Body of pancreas (tissue), 4 donors: ENCODE measurements at regions not wholly inside any gene's neighbourhood (a gene's known extent, or its start where the extent isn't known, plus 50 kb on each side); places are given as distances from the start of the nearest gene placed in this dataset.
A peak's percentile ranks its signal among the peaks of the same experiment; 100 is the strongest.

Experiments used
- ATAC-seq: fragments of 150-250 bp; one replicate; pipeline ENCODE4 v1.9.1; 2016
- DNase-seq, 4 donors: peaks; one replicate each; pipeline ENCODE4 v3.0.0-alpha.2; 2019
- H3K27ac ChIP-seq, 4 donors: fragments of 200-600 bp; sonication (generic); 1 replicate in 3 of 4; 2 replicates in 1 of 4; pipeline versions ENCODE4 v1.5.1 to v1.6.1; 2016 to 2019; ENCODE audit warnings: mild to moderate bottlenecking in 1 of 4, mixed read lengths in 1 of 4, moderate library complexity in 1 of 4
- H3K27me3 ChIP-seq, 2 donors: fragments of 200-600 bp; sonication (generic); one replicate each; pipeline ENCODE4 v1.6.0; 2016; ENCODE audit warnings: mild to moderate bottlenecking in 1 of 2
- H3K36me3 ChIP-seq, 2 donors: fragments of 200-600 bp; sonication (generic); replicated peaks in 1 of 2; 2 replicates each; pipeline ENCODE4 v1.5.1; 2016; ENCODE audit warnings: low read depth in 2 of 2; ENCODE audit not compliant: insufficient read depth in 1 of 2
- H3K4me1 ChIP-seq: fragments of 200-600 bp; sonication (generic); one replicate; pipeline ENCODE4 v1.6.0; 2016
- H3K4me3 ChIP-seq, 2 donors: fragments of 200-600 bp; sonication (generic); 1 replicate in 1 of 2; 2 replicates in 1 of 2; pipeline ENCODE4 v1.5.1; 2016 to 2019
- H3K9me3 ChIP-seq, 3 donors: fragments of 200-600 bp; sonication (generic); 1 replicate in 2 of 3; 2 replicates in 1 of 3; pipeline ENCODE4 v1.5.1; 2016
- CTCF ChIP-seq, 7 experiments: fragments of 450-650 bp in 4 of 7; fragments of 200-600 bp in 3 of 7; sonication (generic) in 3 of 7; IDR thresholded peaks; one replicate each; pipeline ENCODE4 v1.5.1; 2016 to 2019; ENCODE audit warnings: antibody characterized with exemption in 7 of 7
- POLR2A ChIP-seq, 3 donors: fragments of 450-650 bp; IDR thresholded peaks; one replicate each; pipeline ENCODE4 v1.6.1; 2016; ENCODE audit warnings: antibody characterized with exemption in 3 of 3, mild to moderate bottlenecking in 2 of 3
- WGBS, 2 donors: methylation state at CpG; one replicate each; pipeline ENCODE4 v1.1.5; 2017; 5-methylcytosine and 5-hydroxymethylcytosine counted together
- intact Hi-C: fragments of 100-400 bp; cut with DNase I; formaldehyde crosslinking; loops from one replicate; pipeline ENCODE4 v1.15.1; 2023

- TF ChIP-seq POLR2A (IDR thresholded peaks at IDR 0.05) (no peak), CTCF (IDR thresholded peaks at IDR 0.05) (no peak)
- Histone ChIP-seq H3K4me1 (no peaks in the 10 kb centered on the region), H3K4me3 (no peak overlapping the region), H3K36me3 (no peaks in the 10 kb centered on the region), H3K27ac (no peak overlapping the region), H3K27me3 (no peaks in the 10 kb centered on the region), H3K9me3 (no peaks in the 10 kb centered on the region)
- no peak for ATAC-seq
- intact Hi-C loops, result no loop called here
- DNase-seq, result no peak
- 15 to 42% methylated on average over 1 of the region's 1 CpG for WGBS, 2 donors
These were observed 190.5 kb downstream of the LURAP1L start for GRCh38 chr9:12965303-12965702.

DNA sequence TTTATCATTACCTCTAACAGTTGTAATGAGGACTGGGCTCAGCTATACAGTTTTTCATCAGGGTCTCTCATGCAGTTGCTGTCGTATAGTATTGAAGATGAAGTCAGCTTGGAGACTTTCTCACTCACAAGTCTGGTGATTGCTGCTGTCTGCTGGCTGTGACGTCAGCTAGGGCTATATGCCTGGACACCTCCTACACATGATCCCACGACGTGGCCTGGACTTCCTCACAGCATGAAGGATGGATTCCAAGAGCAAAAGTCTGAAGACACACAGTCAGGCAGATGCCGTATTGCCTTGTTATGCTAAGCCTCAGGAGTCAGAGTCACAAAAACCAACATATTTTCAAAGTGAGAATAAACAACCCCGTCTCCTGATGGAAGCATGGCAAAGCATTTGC lies 193.3 kb downstream of the LURAP1L start:
- intact Hi-C loops, result no loop called here
- Histone ChIP-seq H3K4me3 (no peak overlapping the region), H3K9me3 (no peaks in the 10 kb centered on the region), H3K36me3 (no peaks in the 10 kb centered on the region), H3K27me3 (no peaks in the 10 kb centered on the region), H3K4me1 (peaks cover 6% of the 10 kb centered on the region), H3K27ac (no peak overlapping the region)
- TF ChIP-seq CTCF (IDR thresholded peaks at IDR 0.05), result no peak
- TF ChIP-seq POLR2A (IDR thresholded peaks at IDR 0.05), result no peak
- 67 to 81% methylated on average over 6 of the region's 6 CpGs for WGBS, 2 donors
- no peak for DNase-seq
- ATAC-seq, result no peak

DNA sequence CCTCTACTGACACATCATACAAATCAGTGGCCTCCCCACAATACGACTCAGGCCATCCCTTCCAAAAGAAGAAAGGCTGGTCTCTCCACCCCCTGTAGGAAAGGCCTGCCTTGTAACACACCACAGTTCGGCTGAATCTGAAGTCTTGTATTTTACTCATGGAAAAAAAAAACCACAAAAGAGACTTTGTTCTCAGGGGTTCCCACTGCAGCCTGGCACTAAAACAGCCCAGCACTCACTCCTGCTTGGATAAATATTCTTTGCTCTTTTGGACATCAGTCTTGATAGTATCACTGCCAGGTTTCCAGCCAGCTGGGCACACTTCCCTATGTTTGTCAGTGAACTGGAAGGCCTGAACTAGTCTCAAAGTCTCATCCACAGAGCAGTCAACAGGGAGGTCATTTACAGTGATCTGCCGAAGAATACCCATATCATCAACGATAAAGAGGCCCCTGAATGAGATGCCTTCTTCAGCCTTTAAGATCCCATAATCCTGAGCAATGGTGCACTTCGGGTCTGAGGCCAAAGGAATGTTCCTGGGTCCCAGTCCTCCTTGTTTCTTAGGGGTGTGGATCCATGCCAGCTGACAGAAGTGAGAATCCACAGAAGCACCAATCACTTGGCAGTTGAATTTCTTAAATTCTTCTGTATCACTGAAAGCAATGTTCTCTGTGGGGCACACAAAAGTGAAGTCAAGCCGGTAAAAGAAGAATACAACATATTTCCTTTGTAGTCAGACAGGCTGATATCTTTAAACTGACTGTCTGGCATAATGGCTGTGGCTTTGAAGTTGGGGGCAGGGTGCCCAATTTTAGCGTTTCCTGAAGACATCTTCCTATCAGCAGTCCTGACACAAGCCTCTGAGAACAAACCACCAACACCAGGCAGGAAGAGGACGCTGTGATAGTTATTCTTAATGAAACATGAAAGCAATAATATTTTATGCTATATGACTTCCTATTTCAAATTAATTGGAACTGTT lies 198.1 kb downstream of the LURAP1L start:
- Histone ChIP-seq H3K27ac (peak overlapping the region in 2 of 4 donors; percentile 13 to 40), H3K9me3 (no peaks in the 10 kb centered on the region), H3K36me3 (no peaks in the 10 kb centered on the region), H3K27me3 (no peaks in the 10 kb centered on the region), H3K4me3 (no peak overlapping the region), H3K4me1 (peaks cover 6% of the 10 kb centered on the region)
- DNase-seq, result peak in 3 of 4 donors; percentile 16 to 33 (median 18)
- WGBS, 2 donors, result 27 to 40% methylated on average over 8 of the region's 8 CpGs
- intact Hi-C loops, result no loop called here
- TF ChIP-seq CTCF (IDR thresholded peaks at IDR 0.05) (no peak), POLR2A (IDR thresholded peaks at IDR 0.05) (no peak)
- ATAC-seq, result peak; percentile 62

DNA sequence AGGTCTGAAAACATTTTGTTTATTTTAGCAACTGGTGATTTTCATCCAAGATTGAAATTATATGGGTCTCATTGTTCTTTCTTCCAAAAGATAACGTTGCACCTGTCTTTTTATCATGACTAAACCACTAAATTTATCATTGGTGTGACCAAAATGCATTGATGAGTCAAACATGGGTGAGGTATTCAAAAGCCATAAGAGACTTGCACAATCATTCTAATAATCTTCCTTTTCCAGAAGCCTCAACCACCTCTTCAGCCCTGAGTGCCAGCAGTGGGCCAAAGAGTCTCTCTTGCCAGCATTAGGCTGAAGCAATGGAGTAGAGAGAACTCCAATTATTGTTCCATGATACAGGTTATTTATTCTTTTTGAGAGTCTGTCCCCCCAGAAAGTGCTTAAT lies 198.9 kb downstream of the LURAP1L start:
- DNase-seq, result no peak
- no peaks in the 10 kb centered on the region for H3K9me3 ChIP-seq
- 30 to 33% methylated on average over 1 of the region's 1 CpG for WGBS, 2 donors
- no peaks in the 10 kb centered on the region for H3K27me3 ChIP-seq
- TF ChIP-seq CTCF (IDR thresholded peaks at IDR 0.05) (no peak), POLR2A (IDR thresholded peaks at IDR 0.05) (no peak)
- intact Hi-C loops, result no loop called here
- H3K27ac ChIP-seq, result no peak overlapping the region
- H3K4me1 ChIP-seq, result peaks cover 6% of the 10 kb centered on the region
- no peaks in the 10 kb centered on the region for H3K36me3 ChIP-seq
- no peak overlapping the region for H3K4me3 ChIP-seq
- ATAC-seq, result no peak
